ENCODE measurements at regions not wholly inside any gene's neighbourhood (a gene's known extent, or its start where the extent isn't known, plus 50 kb on each side); places are given as distances from the start of the nearest gene placed in this dataset.

GRCh38 chrX:139026811-139027210 lies 315.3 kb upstream of the FGF13 start:
- TF ChIP-seq, protein P1, sequence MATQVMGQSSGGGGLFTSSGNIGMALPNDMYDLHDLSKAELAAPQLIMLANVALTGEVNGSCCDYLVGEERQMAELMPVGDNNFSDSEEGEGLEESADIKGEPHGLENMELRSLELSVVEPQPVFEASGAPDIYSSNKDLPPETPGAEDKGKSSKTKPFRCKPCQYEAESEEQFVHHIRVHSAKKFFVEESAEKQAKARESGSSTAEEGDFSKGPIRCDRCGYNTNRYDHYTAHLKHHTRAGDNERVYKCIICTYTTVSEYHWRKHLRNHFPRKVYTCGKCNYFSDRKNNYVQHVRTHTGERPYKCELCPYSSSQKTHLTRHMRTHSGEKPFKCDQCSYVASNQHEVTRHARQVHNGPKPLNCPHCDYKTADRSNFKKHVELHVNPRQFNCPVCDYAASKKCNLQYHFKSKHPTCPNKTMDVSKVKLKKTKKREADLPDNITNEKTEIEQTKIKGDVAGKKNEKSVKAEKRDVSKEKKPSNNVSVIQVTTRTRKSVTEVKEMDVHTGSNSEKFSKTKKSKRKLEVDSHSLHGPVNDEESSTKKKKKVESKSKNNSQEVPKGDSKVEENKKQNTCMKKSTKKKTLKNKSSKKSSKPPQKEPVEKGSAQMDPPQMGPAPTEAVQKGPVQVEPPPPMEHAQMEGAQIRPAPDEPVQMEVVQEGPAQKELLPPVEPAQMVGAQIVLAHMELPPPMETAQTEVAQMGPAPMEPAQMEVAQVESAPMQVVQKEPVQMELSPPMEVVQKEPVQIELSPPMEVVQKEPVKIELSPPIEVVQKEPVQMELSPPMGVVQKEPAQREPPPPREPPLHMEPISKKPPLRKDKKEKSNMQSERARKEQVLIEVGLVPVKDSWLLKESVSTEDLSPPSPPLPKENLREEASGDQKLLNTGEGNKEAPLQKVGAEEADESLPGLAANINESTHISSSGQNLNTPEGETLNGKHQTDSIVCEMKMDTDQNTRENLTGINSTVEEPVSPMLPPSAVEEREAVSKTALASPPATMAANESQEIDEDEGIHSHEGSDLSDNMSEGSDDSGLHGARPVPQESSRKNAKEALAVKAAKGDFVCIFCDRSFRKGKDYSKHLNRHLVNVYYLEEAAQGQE (IDR thresholded peaks at IDR 0.05; ENCODE audit: unreplicated experiment): no peak
- TF ChIP-seq CTCF (conservative IDR thresholded peaks at IDR 0.05; ENCODE audit: low read depth in 2 of 2) (no peak), ETS1 (IDR thresholded peaks at IDR 0.05) (no peak), EZH2 (IDR thresholded peaks at IDR 0.05; ENCODE audit: low read depth, unreplicated experiment) (no peak), ZNF114 (CRISPR knock-in tag; IDR thresholded peaks at IDR 0.05) (no peak), NANOG (IDR thresholded peaks at IDR 0.05; ENCODE audit: borderline replicate concordance) (no peak)
